ENCODE measurements at regions not wholly inside any gene's neighbourhood (a gene's known extent, or its start where the extent isn't known, plus 50 kb on each side); places are given as distances from the start of the nearest gene placed in this dataset.

DNA sequence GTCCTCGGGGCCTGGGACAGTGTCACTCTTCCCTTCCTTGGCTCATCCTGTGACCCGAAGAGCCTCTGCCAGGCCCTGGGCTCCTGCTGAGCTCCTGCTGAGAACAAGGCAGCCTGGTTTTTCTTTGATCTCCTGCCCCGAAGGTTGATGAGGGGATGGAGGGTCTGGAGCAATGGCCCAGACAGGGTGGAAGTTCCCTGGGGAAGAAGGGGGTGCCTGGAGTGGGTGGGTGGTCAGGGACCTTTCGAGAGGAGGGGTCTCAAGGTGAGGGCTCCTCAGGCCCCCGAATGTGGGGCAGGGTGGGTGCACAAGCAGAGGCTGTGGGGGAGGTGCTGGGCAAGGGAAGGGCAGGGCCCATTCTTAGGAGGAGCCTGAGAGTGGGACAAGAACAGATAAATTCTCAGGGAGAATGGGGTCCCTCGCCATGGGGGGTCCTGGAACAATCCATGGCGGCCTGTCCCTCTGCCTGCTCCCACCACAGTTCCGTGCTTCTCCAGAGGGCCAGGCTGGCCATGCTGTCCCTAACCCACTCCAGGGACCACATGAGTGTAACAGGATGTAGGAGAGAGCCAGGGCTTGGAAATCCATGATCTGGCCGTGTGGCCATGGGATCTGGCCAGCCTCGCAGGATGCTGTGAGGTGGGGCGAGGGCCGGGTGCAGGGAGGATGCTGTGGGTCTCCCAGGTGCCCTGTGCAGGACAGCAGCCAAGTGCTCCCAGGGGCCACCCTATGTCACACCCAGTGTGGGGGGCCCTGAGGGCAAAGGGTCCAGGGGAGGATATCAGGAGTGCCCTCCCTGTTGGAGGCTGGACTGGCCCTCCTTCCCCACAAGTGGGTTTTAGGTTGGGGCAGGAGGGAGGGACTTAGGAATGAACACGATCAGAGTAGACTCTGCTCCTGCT, 128.5 kb upstream of the LPCAT1 start:
- TF ChIP-seq SP1 (IDR thresholded peaks at IDR 0.05) (no peak), L3MBTL2 (conservative IDR thresholded peaks at IDR 0.05) (no peak), FOXK2 (IDR thresholded peaks at IDR 0.05) (no peak), PKNOX1 (IDR thresholded peaks at IDR 0.05) (no peak), TARDBP (IDR thresholded peaks at IDR 0.05) (no peak), ZNF384 (IDR thresholded peaks at IDR 0.05) (no peak), NFRKB (IDR thresholded peaks at IDR 0.05) (no peak), ELF4 (IDR thresholded peaks at IDR 0.05) (no peak), SUZ12 (IDR thresholded peaks at IDR 0.05) (no peak), FOXM1 (IDR thresholded peaks at IDR 0.05; ENCODE audit: borderline replicate concordance) (no peak)
- ChIA-PET POLR2A (no interaction called here), CTCF (interaction anchor here (0.6 to 0.9 kb wide), 2 partner anchors 172 to 309 kb away, joined by 3 to 4 read pairs; no protein-coding TSS in a partner anchor)
- DNase-seq (ENCODE audit: extremely low spot score) = no peak

GRCh38 chr5:1651250-1651649, 127.5 kb upstream of the LPCAT1 start:
- ChIA-PET CTCF (no interaction called here), POLR2A (no interaction called here)
- TF ChIP-seq HDGF (IDR thresholded peaks at IDR 0.05; ENCODE audit: borderline replicate concordance) = no peak
- no peak for TF ChIP-seq SUZ12 (IDR thresholded peaks at IDR 0.05)
- no peak for TF ChIP-seq TARDBP (IDR thresholded peaks at IDR 0.05)
- no peak for TF ChIP-seq PKNOX1 (IDR thresholded peaks at IDR 0.05)
- TF ChIP-seq SP1 (IDR thresholded peaks at IDR 0.05) = no peak
- no peak for TF ChIP-seq LEF1 (IDR thresholded peaks at IDR 0.05; ENCODE audit: borderline replicate concordance)
- TF ChIP-seq BHLHE40 (IDR thresholded peaks at IDR 0.05; ENCODE audit: borderline replicate concordance) = no peak
- TF ChIP-seq FOXM1 (IDR thresholded peaks at IDR 0.05; ENCODE audit: borderline replicate concordance) = no peak
- no peak for DNase-seq (ENCODE audit: extremely low spot score)

GRCh38 chr5:1649554-1649953, 125.8 kb upstream of the LPCAT1 start:
- POLR2A ChIA-PET = no interaction called here
- CTCF ChIA-PET = no interaction called here
- no peak for DNase-seq (ENCODE audit: extremely low spot score)
- TF ChIP-seq FOXM1 (IDR thresholded peaks at IDR 0.05; ENCODE audit: borderline replicate concordance) (no peak), SP1 (IDR thresholded peaks at IDR 0.05) (no peak), TARDBP (IDR thresholded peaks at IDR 0.05) (no peak), LEF1 (IDR thresholded peaks at IDR 0.05; ENCODE audit: borderline replicate concordance) (no peak), CTBP1 (IDR thresholded peaks at IDR 0.05; ENCODE audit: borderline replicate concordance) (no peak), FOXA1 (IDR thresholded peaks at IDR 0.05) (no peak), ARNT (IDR thresholded peaks at IDR 0.05) (no peak), ZNF384 (IDR thresholded peaks at IDR 0.05) (no peak), PKNOX1 (IDR thresholded peaks at IDR 0.05) (no peak), NFRKB (IDR thresholded peaks at IDR 0.05) (no peak), ELF4 (IDR thresholded peaks at IDR 0.05) (no peak), HDGF (IDR thresholded peaks at IDR 0.05; ENCODE audit: borderline replicate concordance) (no peak), BHLHE40 (IDR thresholded peaks at IDR 0.05; ENCODE audit: borderline replicate concordance) (no peak), FOXK2 (IDR thresholded peaks at IDR 0.05) (no peak), SUZ12 (IDR thresholded peaks at IDR 0.05) (no peak), L3MBTL2 (conservative IDR thresholded peaks at IDR 0.05) (no peak)

- POLR2A ChIA-PET = no interaction called here
- CTCF ChIA-PET = no interaction called here
- TF ChIP-seq ARNT (IDR thresholded peaks at IDR 0.05) = no peak
- TF ChIP-seq ZNF384 (IDR thresholded peaks at IDR 0.05) = no peak
- TF ChIP-seq SUZ12 (IDR thresholded peaks at IDR 0.05) = no peak
- no peak for TF ChIP-seq L3MBTL2 (conservative IDR thresholded peaks at IDR 0.05)
- no peak for TF ChIP-seq TARDBP (IDR thresholded peaks at IDR 0.05)
- TF ChIP-seq FOXK2 (IDR thresholded peaks at IDR 0.05) = no peak
- no peak for TF ChIP-seq SP1 (IDR thresholded peaks at IDR 0.05)
- no peak for TF ChIP-seq FOXM1 (IDR thresholded peaks at IDR 0.05; ENCODE audit: borderline replicate concordance)
- no peak for TF ChIP-seq HDGF (IDR thresholded peaks at IDR 0.05; ENCODE audit: borderline replicate concordance)
- no peak for TF ChIP-seq LEF1 (IDR thresholded peaks at IDR 0.05; ENCODE audit: borderline replicate concordance)
- no peak for TF ChIP-seq BHLHE40 (IDR thresholded peaks at IDR 0.05; ENCODE audit: borderline replicate concordance)
- TF ChIP-seq NFRKB (IDR thresholded peaks at IDR 0.05) = no peak
- TF ChIP-seq PKNOX1 (IDR thresholded peaks at IDR 0.05) = no peak
- TF ChIP-seq FOXA1 (IDR thresholded peaks at IDR 0.05) = no peak
- TF ChIP-seq CTBP1 (IDR thresholded peaks at IDR 0.05; ENCODE audit: borderline replicate concordance) = no peak
- TF ChIP-seq ELF4 (IDR thresholded peaks at IDR 0.05) = no peak
- DNase-seq (ENCODE audit: extremely low spot score) = no peak
Observed at GRCh38 chr5:1648806-1649205, 125.0 kb upstream of the LPCAT1 start.

DNA sequence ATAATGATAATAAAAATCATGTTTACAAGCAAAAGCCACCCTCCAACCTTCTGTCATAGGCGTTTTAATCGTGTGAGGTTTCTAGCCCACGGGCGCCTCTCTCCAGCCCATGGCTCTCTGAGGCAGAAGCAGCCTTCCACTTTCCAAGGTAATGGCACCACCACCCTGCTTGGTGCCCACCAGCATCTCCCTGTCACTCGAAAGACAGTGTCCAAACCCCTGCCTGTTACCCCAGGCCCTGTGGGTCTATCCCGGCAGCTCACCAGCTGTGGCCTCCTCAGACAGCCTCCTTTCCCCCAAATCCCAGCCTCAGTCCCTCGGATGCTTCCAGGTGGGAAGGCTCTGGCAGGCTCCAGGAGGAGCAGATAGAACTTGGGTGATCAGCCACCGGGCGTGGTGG, 123.8 kb upstream of the LPCAT1 start:
- TF ChIP-seq ELF4 (IDR thresholded peaks at IDR 0.05) (no peak), ARNT (IDR thresholded peaks at IDR 0.05) (no peak), PKNOX1 (IDR thresholded peaks at IDR 0.05) (no peak), BHLHE40 (IDR thresholded peaks at IDR 0.05; ENCODE audit: borderline replicate concordance) (no peak)
- POLR2A ChIA-PET = no interaction called here
- CTCF ChIA-PET = no interaction called here
- no peak for DNase-seq (ENCODE audit: extremely low spot score)
